Right ventricle myocardium inferior (tissue), 1 donor: ENCODE measurements at regions not wholly inside any gene's neighbourhood (a gene's known extent, or its start where the extent isn't known, plus 50 kb on each side); places are given as distances from the start of the nearest gene placed in this dataset.
"Not testable (repeated sequence)": the region's sequence is repeated elsewhere in the genome, so short reads cannot be mapped to it uniquely, and the experiment has no call there.

Source experiments
- ATAC-seq: fragments of 200-7000 bp; cut with Tn5 transposase; one replicate; pipeline ENCODE4 v1.9.1; 2020; ENCODE audit warnings: mild to moderate bottlenecking, moderate library complexity
- DNase-seq: peaks from one replicate; pipeline ENCODE4 v3.0.0; 2021; ENCODE audit errors: missing footprints
- intact Hi-C: fragments of 100-400 bp; cut with DNase I; formaldehyde crosslinking; loops from one replicate; pipeline ENCODE4 v1.11.0; 2022
- donor health status: DM: no; HTN: yes; CAD: no; lungs with severe emphysema.

GRCh38 chr10:128571745-128572144 is 445.5 kb upstream of the MKI67 start:
- intact Hi-C loops, result no loop called here
- DNase-seq (no peak), ATAC-seq (no peak)

GRCh38 chr10:128572696-128573095 is 446.5 kb upstream of the MKI67 start:
- DNase-seq (no peak), ATAC-seq (no peak)
- intact Hi-C loops, result no loop called here

- intact Hi-C loops, result no loop called here
- DNase-seq, result no peak
- no peak for ATAC-seq
Observed at GRCh38 chr10:128573281-128573845, 447.1 kb upstream of the MKI67 start.

- DNase-seq (no peak), ATAC-seq (no peak)
- intact Hi-C loops, result no loop called here
Observed at GRCh38 chr10:128573986-128574385, 447.8 kb upstream of the MKI67 start.

GRCh38 chr10:128574581-128575210 is 448.5 kb upstream of the MKI67 start:
- DNase-seq, result no peak
- intact Hi-C loops, result no loop called here
- ATAC-seq, result no peak

- intact Hi-C loops, result no loop called here
- no peak for DNase-seq
- ATAC-seq, result no peak
Observed at GRCh38 chr10:128575761-128576160, 449.5 kb upstream of the MKI67 start.

- intact Hi-C loops, result no loop called here
- ATAC-seq, result no peak
- DNase-seq, result no peak
Observed at GRCh38 chr10:128576336-128576735, 450.1 kb upstream of the MKI67 start.

GRCh38 chr10:128576943-128577670 is 450.9 kb upstream of the MKI67 start:
- intact Hi-C loops, result no loop called here

GRCh38 chr10:128577958-128578750 is 451.9 kb upstream of the MKI67 start:
- intact Hi-C loops, result no loop called here
- ATAC-seq, result no peak

More at GRCh38 chr10:128576943-128577670, 450.9 kb upstream of the MKI67 start:
- ATAC-seq, result no peak
- DNase-seq, result no peak

GRCh38 chr10:128578766-128579165 is 452.5 kb upstream of the MKI67 start:
- DNase-seq, result no peak
- intact Hi-C loops, result no loop called here
- no peak for ATAC-seq

More at GRCh38 chr10:128577958-128578750, 451.9 kb upstream of the MKI67 start:
- no peak for DNase-seq

- peak; percentile 57 for ATAC-seq
- intact Hi-C loops, result no loop called here
- DNase-seq, result no peak
Observed at GRCh38 chr10:128579280-128579865, 453.1 kb upstream of the MKI67 start.

GRCh38 chr10:128579901-128580300 is 453.7 kb upstream of the MKI67 start:
- intact Hi-C loops, result no loop called here
- DNase-seq (no peak), ATAC-seq (no peak)

- not testable (repeated sequence) for DNase-seq
Observed at GRCh38 chr10:128583125-128583524, 456.9 kb upstream of the MKI67 start.

GRCh38 chr10:128586599-128586998 is 460.4 kb upstream of the MKI67 start:
- DNase-seq, ATAC-seq, intact Hi-C loops: not testable (repeated sequence)

More at GRCh38 chr10:128583125-128583524, 456.9 kb upstream of the MKI67 start:
- ATAC-seq, intact Hi-C loops: not testable (repeated sequence)

GRCh38 chr10:128587689-128588088 is 461.5 kb upstream of the MKI67 start:
- no peak for DNase-seq
- intact Hi-C loops, result no loop called here
- ATAC-seq, result no peak

GRCh38 chr10:128588402-128588801 is 462.2 kb upstream of the MKI67 start:
- no peak for DNase-seq
- intact Hi-C loops, result no loop called here
- ATAC-seq, result no peak

GRCh38 chr10:128594688-128595087 is 468.5 kb upstream of the MKI67 start:
- ATAC-seq, result no peak
- intact Hi-C loops, result no loop called here
- no peak for DNase-seq

GRCh38 chr10:128596906-128597305 is 470.7 kb upstream of the MKI67 start:
- intact Hi-C loops, result no loop called here
- ATAC-seq (no peak), DNase-seq (no peak)

GRCh38 chr10:128599030-128599429 is 472.8 kb upstream of the MKI67 start:
- intact Hi-C loops, result no loop called here
- no peak for ATAC-seq
- no peak for DNase-seq
